ENCODE measurements at regions not wholly inside any gene's neighbourhood (a gene's known extent, or its start where the extent isn't known, plus 50 kb on each side); places are given as distances from the start of the nearest gene placed in this dataset.

DNA sequence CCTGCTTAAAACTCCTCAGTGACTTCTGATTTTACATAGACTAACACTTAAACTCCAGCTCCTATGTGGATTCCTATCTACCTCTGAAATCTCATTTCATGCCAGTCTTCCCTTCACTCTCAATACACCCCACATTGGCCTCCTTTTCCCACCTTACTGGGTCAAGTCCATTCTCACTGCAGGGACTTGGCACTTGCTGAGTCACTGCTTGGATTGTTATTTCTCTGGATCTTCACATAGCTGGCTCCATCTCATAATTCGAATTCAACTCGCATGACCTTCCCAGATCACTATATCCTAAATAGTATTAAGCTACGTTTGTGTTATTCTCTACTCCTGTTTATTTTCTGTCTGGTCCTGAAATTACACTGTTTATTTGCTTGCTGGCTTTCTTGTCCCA lies 59.6 kb upstream of the FRMD4B start:
- TF ChIP-seq, protein P1, sequence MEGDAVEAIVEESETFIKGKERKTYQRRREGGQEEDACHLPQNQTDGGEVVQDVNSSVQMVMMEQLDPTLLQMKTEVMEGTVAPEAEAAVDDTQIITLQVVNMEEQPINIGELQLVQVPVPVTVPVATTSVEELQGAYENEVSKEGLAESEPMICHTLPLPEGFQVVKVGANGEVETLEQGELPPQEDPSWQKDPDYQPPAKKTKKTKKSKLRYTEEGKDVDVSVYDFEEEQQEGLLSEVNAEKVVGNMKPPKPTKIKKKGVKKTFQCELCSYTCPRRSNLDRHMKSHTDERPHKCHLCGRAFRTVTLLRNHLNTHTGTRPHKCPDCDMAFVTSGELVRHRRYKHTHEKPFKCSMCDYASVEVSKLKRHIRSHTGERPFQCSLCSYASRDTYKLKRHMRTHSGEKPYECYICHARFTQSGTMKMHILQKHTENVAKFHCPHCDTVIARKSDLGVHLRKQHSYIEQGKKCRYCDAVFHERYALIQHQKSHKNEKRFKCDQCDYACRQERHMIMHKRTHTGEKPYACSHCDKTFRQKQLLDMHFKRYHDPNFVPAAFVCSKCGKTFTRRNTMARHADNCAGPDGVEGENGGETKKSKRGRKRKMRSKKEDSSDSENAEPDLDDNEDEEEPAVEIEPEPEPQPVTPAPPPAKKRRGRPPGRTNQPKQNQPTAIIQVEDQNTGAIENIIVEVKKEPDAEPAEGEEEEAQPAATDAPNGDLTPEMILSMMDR (IDR thresholded peaks at IDR 0.05) = no peak
- TF ChIP-seq EP300 (IDR thresholded peaks at IDR 0.05; ENCODE audit: low read depth) = no peak

All from transverse colon (tissue), 3 donors.